ENCODE measurements at regions not wholly inside any gene's neighbourhood (a gene's known extent, or its start where the extent isn't known, plus 50 kb on each side); places are given as distances from the start of the nearest gene placed in this dataset.

GRCh38 chr14:26938054-26938453, 340.2 kb upstream of the NOVA1 start:
- no peak overlapping the region for H3K4me3 ChIP-seq (ENCODE audit: control insufficient read depth in 1 of 7, extremely low read depth in 1 of 7, insufficient read depth in 4 of 7, low read depth in 2 of 7, low read length in 6 of 7)
- no peaks in the 10 kb centered on the region for H3K4me1 ChIP-seq (ENCODE audit: control extremely low read depth in 1 of 4, control insufficient read depth in 4 of 4, insufficient read depth in 4 of 4, low read length in 3 of 4)
- no peaks in the 10 kb centered on the region for H3K27me3 ChIP-seq (replicated peaks in 2 of 5; ENCODE audit: control insufficient read depth in 4 of 5, insufficient read depth in 5 of 5, low read length in 4 of 5)
- no peaks in the 10 kb centered on the region for H3K36me3 ChIP-seq (ENCODE audit: control insufficient read depth in 4 of 4, insufficient read depth in 4 of 4, low read length in 3 of 4)
- ChIA-PET CTCF (no interaction called here), POLR2A (no interaction called here)
- no peak for DNase-seq
- H3K27ac ChIP-seq (ENCODE audit: insufficient read depth in 1 of 2, low read depth in 1 of 2, low read length in 2 of 2, poor library complexity in 1 of 2, severe bottlenecking in 2 of 2), result no peak overlapping the region
- no CpG with 5 or more reads among the region's 1 CpG for WGBS (ENCODE audit: insufficient coverage)
- H3K9me3 ChIP-seq (ENCODE audit: control extremely low read depth in 1 of 5, control insufficient read depth in 4 of 5, insufficient read depth in 2 of 5, low read depth in 1 of 5, low read length in 4 of 5), result no peaks in the 10 kb centered on the region

- Histone ChIP-seq H3K9me3 (ENCODE audit: control extremely low read depth in 1 of 5, control insufficient read depth in 4 of 5, insufficient read depth in 2 of 5, low read depth in 1 of 5, low read length in 4 of 5) (no peaks in the 10 kb centered on the region), H3K27me3 (replicated peaks in 2 of 5; ENCODE audit: control insufficient read depth in 4 of 5, insufficient read depth in 5 of 5, low read length in 4 of 5) (no peaks in the 10 kb centered on the region), H3K36me3 (ENCODE audit: control insufficient read depth in 4 of 4, insufficient read depth in 4 of 4, low read length in 3 of 4) (no peaks in the 10 kb centered on the region), H3K4me1 (ENCODE audit: control extremely low read depth in 1 of 4, control insufficient read depth in 4 of 4, insufficient read depth in 4 of 4, low read length in 3 of 4) (no peaks in the 10 kb centered on the region), H3K4me3 (ENCODE audit: control insufficient read depth in 1 of 7, extremely low read depth in 1 of 7, insufficient read depth in 4 of 7, low read depth in 2 of 7, low read length in 6 of 7) (no peak overlapping the region), H3K27ac (ENCODE audit: insufficient read depth in 1 of 2, low read depth in 1 of 2, low read length in 2 of 2, poor library complexity in 1 of 2, severe bottlenecking in 2 of 2) (no peak overlapping the region)
- no CpG with 5 or more reads among the region's 2 CpGs for WGBS (ENCODE audit: insufficient coverage)
- CTCF ChIA-PET, result no interaction called here
- no peak for DNase-seq
- POLR2A ChIA-PET, result no interaction called here
Measured at GRCh38 chr14:26939755-26940154, 341.9 kb upstream of the NOVA1 start.

- CTCF ChIA-PET, result no interaction called here
- Histone ChIP-seq H3K9me3 (ENCODE audit: control extremely low read depth in 1 of 5, control insufficient read depth in 4 of 5, insufficient read depth in 2 of 5, low read depth in 1 of 5, low read length in 4 of 5) (no peaks in the 10 kb centered on the region), H3K4me3 (ENCODE audit: control insufficient read depth in 1 of 7, extremely low read depth in 1 of 7, insufficient read depth in 4 of 7, low read depth in 2 of 7, low read length in 6 of 7) (no peak overlapping the region), H3K36me3 (ENCODE audit: control insufficient read depth in 4 of 4, insufficient read depth in 4 of 4, low read length in 3 of 4) (no peaks in the 10 kb centered on the region), H3K27me3 (replicated peaks in 2 of 5; ENCODE audit: control insufficient read depth in 4 of 5, insufficient read depth in 5 of 5, low read length in 4 of 5) (no peaks in the 10 kb centered on the region), H3K27ac (ENCODE audit: insufficient read depth in 1 of 2, low read depth in 1 of 2, low read length in 2 of 2, poor library complexity in 1 of 2, severe bottlenecking in 2 of 2) (no peak overlapping the region), H3K4me1 (ENCODE audit: control extremely low read depth in 1 of 4, control insufficient read depth in 4 of 4, insufficient read depth in 4 of 4, low read length in 3 of 4) (no peaks in the 10 kb centered on the region)
- POLR2A ChIA-PET, result no interaction called here
- DNase-seq, result no peak
- no CpG with 5 or more reads among the region's 2 CpGs for WGBS (ENCODE audit: insufficient coverage)
Measured at GRCh38 chr14:26941521-26941920, 343.7 kb upstream of the NOVA1 start.

GRCh38 chr14:26947265-26947664, 349.4 kb upstream of the NOVA1 start:
- POLR2A ChIA-PET, result no interaction called here
- WGBS (ENCODE audit: insufficient coverage), result 80% methylated on average over 1 of the region's 1 CpG
- no peaks in the 10 kb centered on the region for H3K27me3 ChIP-seq (replicated peaks in 2 of 5; ENCODE audit: control insufficient read depth in 4 of 5, insufficient read depth in 5 of 5, low read length in 4 of 5)
- H3K36me3 ChIP-seq (ENCODE audit: control insufficient read depth in 4 of 4, insufficient read depth in 4 of 4, low read length in 3 of 4), result no peaks in the 10 kb centered on the region
- H3K9me3 ChIP-seq (ENCODE audit: control extremely low read depth in 1 of 5, control insufficient read depth in 4 of 5, insufficient read depth in 2 of 5, low read depth in 1 of 5, low read length in 4 of 5), result no peaks in the 10 kb centered on the region
- H3K27ac ChIP-seq (ENCODE audit: insufficient read depth in 1 of 2, low read depth in 1 of 2, low read length in 2 of 2, poor library complexity in 1 of 2, severe bottlenecking in 2 of 2), result no peak overlapping the region
- CTCF ChIA-PET, result no interaction called here
- DNase-seq, result no peak
- no peak overlapping the region for H3K4me3 ChIP-seq (ENCODE audit: control insufficient read depth in 1 of 7, extremely low read depth in 1 of 7, insufficient read depth in 4 of 7, low read depth in 2 of 7, low read length in 6 of 7)
- H3K4me1 ChIP-seq (ENCODE audit: control extremely low read depth in 1 of 4, control insufficient read depth in 4 of 4, insufficient read depth in 4 of 4, low read length in 3 of 4), result no peaks in the 10 kb centered on the region

GRCh38 chr14:26959437-26959836, 361.6 kb upstream of the NOVA1 start:
- Histone ChIP-seq H3K9me3 (ENCODE audit: control extremely low read depth in 1 of 5, control insufficient read depth in 4 of 5, insufficient read depth in 2 of 5, low read depth in 1 of 5, low read length in 4 of 5) (no peaks in the 10 kb centered on the region), H3K4me1 (ENCODE audit: control extremely low read depth in 1 of 4, control insufficient read depth in 4 of 4, insufficient read depth in 4 of 4, low read length in 3 of 4) (no peaks in the 10 kb centered on the region), H3K27me3 (replicated peaks in 2 of 5; ENCODE audit: control insufficient read depth in 4 of 5, insufficient read depth in 5 of 5, low read length in 4 of 5) (no peaks in the 10 kb centered on the region), H3K36me3 (ENCODE audit: control insufficient read depth in 4 of 4, insufficient read depth in 4 of 4, low read length in 3 of 4) (no peaks in the 10 kb centered on the region), H3K27ac (ENCODE audit: insufficient read depth in 1 of 2, low read depth in 1 of 2, low read length in 2 of 2, poor library complexity in 1 of 2, severe bottlenecking in 2 of 2) (no peak overlapping the region), H3K4me3 (ENCODE audit: control insufficient read depth in 1 of 7, extremely low read depth in 1 of 7, insufficient read depth in 4 of 7, low read depth in 2 of 7, low read length in 6 of 7) (no peak overlapping the region)
- DNase-seq, result no peak
- WGBS (ENCODE audit: insufficient coverage), result 100% methylated on average over 1 of the region's 2 CpGs
- POLR2A ChIA-PET, result no interaction called here
- CTCF ChIA-PET, result no interaction called here

GRCh38 chr14:26959972-26960660, 362.3 kb upstream of the NOVA1 start:
- no peaks in the 10 kb centered on the region for H3K36me3 ChIP-seq (ENCODE audit: control insufficient read depth in 4 of 4, insufficient read depth in 4 of 4, low read length in 3 of 4)
- 78% methylated on average over 7 of the region's 10 CpGs for WGBS (ENCODE audit: insufficient coverage)
- DNase-seq, result no peak
- H3K9me3 ChIP-seq (ENCODE audit: control extremely low read depth in 1 of 5, control insufficient read depth in 4 of 5, insufficient read depth in 2 of 5, low read depth in 1 of 5, low read length in 4 of 5), result no peaks in the 10 kb centered on the region
- POLR2A ChIA-PET, result no interaction called here
- no peaks in the 10 kb centered on the region for H3K4me1 ChIP-seq (ENCODE audit: control extremely low read depth in 1 of 4, control insufficient read depth in 4 of 4, insufficient read depth in 4 of 4, low read length in 3 of 4)
- H3K4me3 ChIP-seq (ENCODE audit: control insufficient read depth in 1 of 7, extremely low read depth in 1 of 7, insufficient read depth in 4 of 7, low read depth in 2 of 7, low read length in 6 of 7), result no peak overlapping the region
- no peak overlapping the region for H3K27ac ChIP-seq (ENCODE audit: insufficient read depth in 1 of 2, low read depth in 1 of 2, low read length in 2 of 2, poor library complexity in 1 of 2, severe bottlenecking in 2 of 2)
- no peaks in the 10 kb centered on the region for H3K27me3 ChIP-seq (replicated peaks in 2 of 5; ENCODE audit: control insufficient read depth in 4 of 5, insufficient read depth in 5 of 5, low read length in 4 of 5)
- CTCF ChIA-PET, result no interaction called here

GRCh38 chr14:26963711-26964110, 365.9 kb upstream of the NOVA1 start:
- CTCF ChIA-PET, result no interaction called here
- Histone ChIP-seq H3K4me1 (ENCODE audit: control extremely low read depth in 1 of 4, control insufficient read depth in 4 of 4, insufficient read depth in 4 of 4, low read length in 3 of 4) (no peaks in the 10 kb centered on the region), H3K9me3 (ENCODE audit: control extremely low read depth in 1 of 5, control insufficient read depth in 4 of 5, insufficient read depth in 2 of 5, low read depth in 1 of 5, low read length in 4 of 5) (no peaks in the 10 kb centered on the region), H3K36me3 (ENCODE audit: control insufficient read depth in 4 of 4, insufficient read depth in 4 of 4, low read length in 3 of 4) (no peaks in the 10 kb centered on the region), H3K4me3 (ENCODE audit: control insufficient read depth in 1 of 7, extremely low read depth in 1 of 7, insufficient read depth in 4 of 7, low read depth in 2 of 7, low read length in 6 of 7) (no peak overlapping the region), H3K27me3 (replicated peaks in 2 of 5; ENCODE audit: control insufficient read depth in 4 of 5, insufficient read depth in 5 of 5, low read length in 4 of 5) (no peaks in the 10 kb centered on the region), H3K27ac (ENCODE audit: insufficient read depth in 1 of 2, low read depth in 1 of 2, low read length in 2 of 2, poor library complexity in 1 of 2, severe bottlenecking in 2 of 2) (no peak overlapping the region)
- POLR2A ChIA-PET, result no interaction called here
- WGBS (ENCODE audit: insufficient coverage), result 79% methylated on average over 2 of the region's 4 CpGs
- DNase-seq, result no peak
